A549 (cell line): ENCODE measurements at regions not wholly inside any gene's neighbourhood (a gene's known extent, or its start where the extent isn't known, plus 50 kb on each side); places are given as distances from the start of the nearest gene placed in this dataset.

ENCODE experiments used
- ATAC-seq, 2 experiments: fragments of 200-7000 bp in 1 of 2; fragments of >200 bp in 1 of 2; cut with Nextera tagmentation in 1 of 2; cut with Tn5 transposase in 1 of 2; 3 replicates each; pipeline versions ENCODE4 v1.8.0 to v1.9.1; 2018 to 2020; ENCODE audit warnings: mild to moderate bottlenecking in 1 of 2, moderate library complexity in 1 of 2
- CTCF ChIA-PET: fragments of 300-600 bp; sonication (Branson Sonifier 250); formaldehyde crosslinking; extraction: SDS; loops from one replicate; lab custom pipeline; 2021; ENCODE audit warnings: antibody characterized with exemption, inconsistent platforms; lab: Yijun Ruan, JAX
- POLR2A ChIA-PET: fragments of 350-600 bp; formaldehyde crosslinking; extraction: SDS; loops from one replicate; lab custom pipeline; 2021; ENCODE audit warnings: antibody characterized with exemption, inconsistent platforms; lab: Yijun Ruan, JAX
- DNase-seq, 2 experiments: peaks; one replicate each; pipeline versions ENCODE4 v3.0.0 to v3.0.0-alpha.2; 2011 to 2016; ENCODE audit warnings: low read depth in 1 of 2, low spot score in 1 of 2
- FAIRE-seq: peaks from 2 replicates; lab custom pipeline; 2011; peaks lifted over from hg19 to GRCh38; lab: Jason Lieb, UNC
- H3K27ac ChIP-seq, 2 experiments: fragments of >200 bp; sonication (Bioruptor Twin); formaldehyde crosslinking; 3 replicates each; pipeline ENCODE4 v1.5.1; 2016 to 2017
- H3K4me1 ChIP-seq: fragments of >200 bp; sonication (Bioruptor Twin); formaldehyde crosslinking; 3 replicates; pipeline ENCODE4 v1.6.1; 2016
- H3K4me2 ChIP-seq: fragments of >200 bp; sonication (Bioruptor Twin); formaldehyde crosslinking; 3 replicates; pipeline ENCODE4 v1.6.1; 2016
- H3K4me3 ChIP-seq: fragments of >200 bp; sonication (Bioruptor Twin); formaldehyde crosslinking; 3 replicates; pipeline ENCODE4 v1.5.1; 2016
- H3K9me3 ChIP-seq: fragments of >200 bp; sonication (Bioruptor Twin); formaldehyde crosslinking; 3 replicates; pipeline ENCODE4 v1.6.1; 2016
- BHLHE40 ChIP-seq: IDR thresholded peaks from 2 replicates; pipeline ENCODE4 v1.6.1; 2012; ENCODE audit warnings: low read depth, low read length, inconsistent platforms
- CEBPB ChIP-seq, 2 experiments: fragments of >200 bp in 1 of 2; sonication (Bioruptor Twin) in 1 of 2; formaldehyde crosslinking in 1 of 2; IDR thresholded peaks; 2 replicates each; pipeline ENCODE4 v1.6.1; 2012 to 2016
- CHD4 ChIP-seq: fragments of 200-600 bp; sonication (generic); IDR thresholded peaks from 2 replicates; pipeline ENCODE4 v1.6.1; 2016; ENCODE audit warnings: antibody characterized with exemption, mild to moderate bottlenecking, borderline replicate concordance
- CTCF ChIP-seq: fragments of >200 bp; sonication (Bioruptor Twin); formaldehyde crosslinking; IDR thresholded peaks from 3 replicates; pipeline ENCODE4 v1.5.1; 2016
- EHMT2 ChIP-seq: fragments of 200-600 bp; sonication (generic); IDR thresholded peaks from 2 replicates; pipeline ENCODE4 v1.6.1; 2016; ENCODE audit warnings: antibody characterized with exemption, low read depth, mild to moderate bottlenecking, moderate library complexity
- ELK1 ChIP-seq: fragments of 150-350 bp; IDR thresholded peaks from 2 replicates; pipeline ENCODE4 v1.6.1; 2014; ENCODE audit warnings: low read depth, mild to moderate bottlenecking, low read length
- EP300 ChIP-seq, 2 experiments: fragments of >200 bp; sonication (Bioruptor Twin); formaldehyde crosslinking; IDR thresholded peaks; 2 replicates in 1 of 2; 3 replicates in 1 of 2; pipeline ENCODE4 v1.6.1; 2016 to 2017
- FOSB ChIP-seq: fragments of 250-450 bp; sonication (Bioruptor Pico); IDR thresholded peaks from 2 replicates; pipeline ENCODE4 v1.5.0; 2020; ENCODE audit warnings: mild to moderate bottlenecking, moderate library complexity
- FOSL2 ChIP-seq, 2 experiments: fragments of 450-650 bp in 1 of 2; fragments of >200 bp in 1 of 2; sonication (Bioruptor Twin) in 1 of 2; formaldehyde crosslinking; IDR thresholded peaks; 2 replicates each; pipeline versions ENCODE4 v1.5.0 to v1.6.1; 2016 to 2020; ENCODE audit warnings: mild to moderate bottlenecking in 1 of 2, moderate library complexity in 1 of 2
- HOXA7 ChIP-seq: fragments of 250-450 bp; sonication (Bioruptor Pico); IDR thresholded peaks from 2 replicates; pipeline ENCODE4 v1.5.0; 2020; ENCODE audit warnings: mild to moderate bottlenecking, moderate library complexity
- KDM1A ChIP-seq: fragments of 200-600 bp; sonication (generic); IDR thresholded peaks from 2 replicates; pipeline ENCODE4 v1.6.1; 2016; ENCODE audit warnings: low read depth, mild to moderate bottlenecking
- NFE2L2 ChIP-seq: fragments of 150-350 bp; conservative IDR thresholded peaks from 2 replicates; pipeline ENCODE4 v1.6.1; 2014; ENCODE audit warnings: low read length
- PBX3 ChIP-seq: IDR thresholded peaks from 2 replicates; pipeline ENCODE4 v1.6.1; 2012
- RAD21 ChIP-seq, 2 experiments: fragments of >200 bp in 1 of 2; sonication (Bioruptor Twin) in 1 of 2; formaldehyde crosslinking in 1 of 2; IDR thresholded peaks in 1 of 2; conservative IDR thresholded peaks in 1 of 2; 2 replicates in 1 of 2; 3 replicates in 1 of 2; pipeline ENCODE4 v1.6.1; 2012 to 2018; ENCODE audit warnings: inconsistent platforms in 1 of 2
- RCOR1 ChIP-seq: fragments of 150-350 bp; IDR thresholded peaks from 2 replicates; pipeline ENCODE4 v1.6.1; 2014; ENCODE audit warnings: antibody characterized with exemption, low read length, low read depth
- REST ChIP-seq: fragments of 200-600 bp; sonication (generic); IDR thresholded peaks from 2 replicates; pipeline ENCODE4 v1.6.1; 2016; ENCODE audit warnings: antibody characterized with exemption, mild to moderate bottlenecking, moderate library complexity
- TFCP2L1 ChIP-seq: fragments of 250-450 bp; sonication (Bioruptor Pico); IDR thresholded peaks from 2 replicates; pipeline ENCODE4 v1.5.0; 2021; ENCODE audit warnings: mild to moderate bottlenecking
- USF2 ChIP-seq: fragments of 450-650 bp; IDR thresholded peaks from 2 replicates; pipeline ENCODE4 v1.6.1; 2014; ENCODE audit warnings: antibody characterized with exemption
- ZFP36 ChIP-seq: fragments of 450-650 bp; IDR thresholded peaks from 2 replicates; pipeline ENCODE4 v1.6.1; 2014; ENCODE audit warnings: borderline replicate concordance; ENCODE audit not compliant: partially characterized antibody
- ZSCAN20 ChIP-seq: fragments of 250-450 bp; sonication (Bioruptor Pico); IDR thresholded peaks from 2 replicates; pipeline ENCODE4 v1.8.0; 2022; ENCODE audit warnings: mild to moderate bottlenecking, moderate library complexity
- WGBS: methylation state at CpG from one replicate; pipeline ENCODE4 v1.1.6; 2017; ENCODE audit errors: missing lambda C conversion rate; 5-methylcytosine and 5-hydroxymethylcytosine counted together

GRCh38 chr10:29028486-29028885 lies 260.4 kb upstream of the LYZL1 start:
- Histone ChIP-seq H3K27ac (no peak overlapping the region), H3K4me2 (no peak overlapping the region), H3K4me1 (peaks cover 10% of the 10 kb centered on the region; the same call in 1 of the 3 replicates), H3K4me3 (no peak overlapping the region), H3K9me3 (no peaks in the 10 kb centered on the region)
- ATAC-seq (no peak), FAIRE-seq (no peak), DNase-seq (no peak)
- CTCF ChIA-PET = no interaction called here
- no peak for TF ChIP-seq HOXA7 (CRISPR knock-in tag)
- TF ChIP-seq EP300 (IDR thresholded peaks at IDR 0.05) = no peak
- TF ChIP-seq FOSB (CRISPR knock-in tag) = no peak
- TF ChIP-seq USF2 = no peak
- no peak for TF ChIP-seq NFE2L2
- TF ChIP-seq ZFP36 = no peak
- no peak for TF ChIP-seq BHLHE40
- no peak for TF ChIP-seq ELK1
- TF ChIP-seq RCOR1 = no peak
- no peak for TF ChIP-seq CHD4
- no peak for TF ChIP-seq TFCP2L1 (CRISPR knock-in tag)
- TF ChIP-seq ZSCAN20 (CRISPR knock-in tag) = no peak
- no peak for TF ChIP-seq REST
- no peak for TF ChIP-seq CTCF
- TF ChIP-seq KDM1A = no peak
- no peak for TF ChIP-seq FOSL2 (IDR thresholded peaks at IDR 0.05)
- TF ChIP-seq FOSL2 (CRISPR knock-in tag; IDR thresholded peaks at IDR 0.05) = no peak
- no peak for TF ChIP-seq RAD21 (conservative IDR thresholded peaks at IDR 0.05 in 1 of 2, IDR thresholded peaks at IDR 0.05 in 1 of 2)
- TF ChIP-seq CEBPB (IDR thresholded peaks at IDR 0.05) = no peak
- TF ChIP-seq PBX3 = no peak
- no peak for TF ChIP-seq EHMT2
- POLR2A ChIA-PET = no interaction called here
- 69% methylated on average over 3 of the region's 3 CpGs for WGBS
